Keratinocyte (primary cell): ENCODE measurements at regions not wholly inside any gene's neighbourhood (a gene's known extent, or its start where the extent isn't known, plus 50 kb on each side); places are given as distances from the start of the nearest gene placed in this dataset.

Experiments
- DNase-seq: peaks from one replicate; pipeline ENCODE4 v3.0.0-alpha.2; 2011; ENCODE audit warnings: low read depth, missing footprints, low spot score
- FAIRE-seq: peaks from 2 replicates; lab custom pipeline; 2011; peaks lifted over from hg19 to GRCh38; lab: Jason Lieb, UNC
- H2AFZ ChIP-seq: 2 replicates; pipeline ENCODE4 v1.6.0; 2012; ENCODE audit warnings: low read length, control low read depth, inconsistent platforms; ENCODE audit not compliant: control insufficient read depth
- H3K27ac ChIP-seq: 2 replicates; pipeline ENCODE4 v1.5.1; 2011; ENCODE audit warnings: low read length; ENCODE audit not compliant: control insufficient read depth, insufficient read depth
- H3K27me3 ChIP-seq: 3 replicates; pipeline ENCODE4 v1.6.0; 2011; ENCODE audit warnings: low read length; ENCODE audit not compliant: control insufficient read depth, insufficient read depth; ENCODE audit errors: extremely low read depth
- H3K36me3 ChIP-seq, 2 experiments: 2 replicates in 1 of 2; 3 replicates in 1 of 2; pipeline ENCODE4 v1.5.1; 2011; ENCODE audit warnings: low read length in 2 of 2, mild to moderate bottlenecking in 1 of 2; ENCODE audit not compliant: control insufficient read depth in 2 of 2, insufficient read depth in 2 of 2; ENCODE audit errors: extremely low read depth in 1 of 2
- H3K4me1 ChIP-seq: 3 replicates; pipeline ENCODE4 v1.5.1; 2011; ENCODE audit warnings: low read length; ENCODE audit not compliant: control insufficient read depth, insufficient read depth; ENCODE audit errors: extremely low read depth
- H3K4me2 ChIP-seq: 3 replicates; pipeline ENCODE4 v1.6.0; 2011; ENCODE audit warnings: low read depth, low read length; ENCODE audit not compliant: control insufficient read depth, insufficient read depth; ENCODE audit errors: extremely low read depth
- H3K4me3 ChIP-seq, 3 experiments: fragments of 200-600 bp in 1 of 3; sonication (generic) in 1 of 3; 2 replicates in 2 of 3; 3 replicates in 1 of 3; pipeline ENCODE4 v1.5.1; 2011 to 2016; ENCODE audit warnings: low read length in 3 of 3, mild to moderate bottlenecking in 3 of 3, control low read depth in 2 of 3, inconsistent platforms in 1 of 3, low read depth in 1 of 3, mixed read lengths in 1 of 3, mixed run types in 1 of 3, moderate library complexity in 1 of 3; ENCODE audit not compliant: control insufficient read depth in 2 of 3, insufficient read depth in 2 of 3; ENCODE audit errors: extremely low read depth in 1 of 3
- H3K79me2 ChIP-seq: 2 replicates; pipeline ENCODE4 v1.6.0; 2012; ENCODE audit warnings: low read length; ENCODE audit not compliant: control insufficient read depth, insufficient read depth
- H3K9ac ChIP-seq: 3 replicates; pipeline ENCODE4 v1.6.0; 2011; ENCODE audit warnings: low read length; ENCODE audit not compliant: control insufficient read depth, insufficient read depth; ENCODE audit errors: extremely low read depth
- H3K9me1 ChIP-seq: 3 replicates; pipeline ENCODE4 v1.6.0; 2011; ENCODE audit warnings: low read length; ENCODE audit not compliant: control insufficient read depth, insufficient read depth; ENCODE audit errors: extremely low read depth
- H3K9me3 ChIP-seq: 2 replicates; pipeline ENCODE4 v1.5.1; 2012; ENCODE audit warnings: low read depth, low read length; ENCODE audit not compliant: control insufficient read depth
- H4K20me1 ChIP-seq: 3 replicates; pipeline ENCODE4 v1.6.0; 2011; ENCODE audit warnings: low read length; ENCODE audit not compliant: control insufficient read depth, insufficient read depth; ENCODE audit errors: extremely low read depth
- CTCF ChIP-seq, 3 experiments: IDR thresholded peaks in 1 of 3; conservative IDR thresholded peaks in 1 of 3; optimal IDR thresholded peaks in 1 of 3; 2 replicates in 2 of 3; 3 replicates in 1 of 3; pipeline versions ENCODE3 to v1.5.1; 2011; ENCODE audit warnings: low read length in 3 of 3, mild to moderate bottlenecking in 3 of 3, moderate library complexity in 2 of 3, control low read depth in 1 of 3, inconsistent platforms in 1 of 3; ENCODE audit not compliant: insufficient read depth in 2 of 3; ENCODE audit errors: extremely low read depth in 1 of 3
- EZH2 ChIP-seq: IDR thresholded peaks from one replicate; pipeline ENCODE4 v1.6.1; 2012; ENCODE audit warnings: inconsistent platforms, mild to moderate bottlenecking, low read length, moderate library complexity
- dilution Hi-C: fragments of 300-500 bp; cut with MboI; formaldehyde crosslinking; loops from one replicate; pipeline ENCODE4 v1.7.0; 2020; ENCODE audit warnings: low sequenced_read_pairs; ENCODE audit not compliant: extremely low pct_ligation_motif_present

GRCh38 chr15:93789441-93789840 is 441.9 kb upstream of the MCTP2 start:
- no peaks in the 10 kb centered on the region for H3K4me1 ChIP-seq
- dilution Hi-C loops = no loop called here
- FAIRE-seq (no peak), DNase-seq (no peak)
- TF ChIP-seq EZH2 (no peak), CTCF (optimal IDR thresholded peaks at IDR 0.05 in 1 of 3, IDR thresholded peaks at IDR 0.05 in 1 of 3, conservative IDR thresholded peaks at IDR 0.05 in 1 of 3; ENCODE audit: extremely low read depth in 1 of 3, insufficient read depth in 2 of 3, low read length in 3 of 3) (no peak)
- no peaks in the 10 kb centered on the region for H3K36me3 ChIP-seq
- no peaks in the 10 kb centered on the region for H3K79me2 ChIP-seq
- H2AFZ ChIP-seq = no peak overlapping the region
- H3K9me3 ChIP-seq = no peaks in the 10 kb centered on the region
- H3K27ac ChIP-seq = no peak overlapping the region
- H3K4me2 ChIP-seq = no peak overlapping the region
- no peaks in the 10 kb centered on the region for H3K27me3 ChIP-seq
- no peak overlapping the region for H3K9ac ChIP-seq
- H3K4me3 ChIP-seq = no peak overlapping the region
- H4K20me1 ChIP-seq = no peaks in the 10 kb centered on the region
- H3K9me1 ChIP-seq = no peaks in the 10 kb centered on the region

- H3K9ac ChIP-seq = no peak overlapping the region
- no peaks in the 10 kb centered on the region for H3K27me3 ChIP-seq
- no peak overlapping the region for H2AFZ ChIP-seq
- no peak for DNase-seq
- H3K4me3 ChIP-seq = no peak overlapping the region
- no peaks in the 10 kb centered on the region for H3K4me1 ChIP-seq
- H3K36me3 ChIP-seq = no peaks in the 10 kb centered on the region
- H3K27ac ChIP-seq = no peak overlapping the region
- TF ChIP-seq CTCF (optimal IDR thresholded peaks at IDR 0.05 in 1 of 3, IDR thresholded peaks at IDR 0.05 in 1 of 3, conservative IDR thresholded peaks at IDR 0.05 in 1 of 3; ENCODE audit: extremely low read depth in 1 of 3, insufficient read depth in 2 of 3, low read length in 3 of 3) = no peak
- no peak for TF ChIP-seq EZH2
- H3K4me2 ChIP-seq = no peak overlapping the region
- dilution Hi-C loops = no loop called here
- no peaks in the 10 kb centered on the region for H3K9me3 ChIP-seq
- no peaks in the 10 kb centered on the region for H3K9me1 ChIP-seq
- H3K79me2 ChIP-seq = no peaks in the 10 kb centered on the region
- peak; percentile 56 for FAIRE-seq
- no peaks in the 10 kb centered on the region for H4K20me1 ChIP-seq
Observed at GRCh38 chr15:93780073-93780472, 451.3 kb upstream of the MCTP2 start.
